ENCODE measurements at regions not wholly inside any gene's neighbourhood (a gene's known extent, or its start where the extent isn't known, plus 50 kb on each side); places are given as distances from the start of the nearest gene placed in this dataset.

- TF ChIP-seq EP300 (IDR thresholded peaks at IDR 0.05; ENCODE audit: low read depth): no peak
- no peak for TF ChIP-seq CTCF (IDR thresholded peaks at IDR 0.05)
- TF ChIP-seq POLR2A (IDR thresholded peaks at IDR 0.05): no peak
These were observed 173.6 kb downstream of the ANKRD30B start for GRCh38 chr18:14921547-14921946.
